ENCODE measurements at regions not wholly inside any gene's neighbourhood (a gene's known extent, or its start where the extent isn't known, plus 50 kb on each side); places are given as distances from the start of the nearest gene placed in this dataset.

DNA sequence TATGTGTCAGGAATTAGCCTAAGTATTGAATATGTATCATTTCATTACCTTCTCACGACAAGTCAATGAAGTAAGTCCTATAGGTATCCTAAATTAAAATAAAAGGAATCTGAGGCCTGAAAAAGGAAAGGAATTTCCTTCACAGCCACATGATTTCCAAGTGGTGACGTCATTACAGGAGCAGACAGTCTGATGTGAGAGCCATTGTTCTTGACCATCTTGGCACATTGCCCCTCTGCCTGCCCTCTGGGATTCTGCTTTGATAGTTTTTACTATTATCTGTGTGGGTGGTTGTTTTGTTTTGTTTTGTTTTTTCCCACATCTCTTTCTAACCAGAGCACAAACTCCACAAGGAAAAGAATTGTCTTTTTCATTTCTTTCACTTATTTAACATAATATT, 219.8 kb upstream of the UFL1 start:
- H3K27ac Mint-ChIP-seq = no peak overlapping the region

DNA sequence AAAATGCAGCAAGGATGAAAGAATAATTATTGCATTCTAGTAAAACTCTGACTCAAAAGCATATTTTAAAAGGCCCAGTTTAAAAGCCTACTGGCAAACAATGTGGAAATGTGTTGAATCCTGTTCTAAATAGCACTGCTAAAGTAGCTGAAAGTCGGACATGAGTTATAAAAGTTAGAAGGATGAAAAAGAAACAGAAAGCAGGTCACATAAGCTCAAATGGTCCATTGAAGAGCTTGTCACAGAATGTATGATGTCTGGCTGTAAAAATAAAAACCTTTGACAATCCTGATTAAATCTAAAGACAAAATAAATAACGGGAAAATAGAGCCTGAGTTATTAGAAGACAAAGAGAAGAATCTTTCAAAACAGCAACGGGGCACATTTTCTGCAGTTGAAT, 218.6 kb upstream of the UFL1 start:
- POLR2A ChIA-PET = no interaction called here
- no peak overlapping the region for H3K4me3 Mint-ChIP-seq
- H3K27ac Mint-ChIP-seq = no peak overlapping the region
- H3K27me3 Mint-ChIP-seq (ENCODE audit: low read depth) = no peaks in the 10 kb centered on the region
- no peaks in the 10 kb centered on the region for H3K36me3 Mint-ChIP-seq
- TF ChIP-seq, protein P1, sequence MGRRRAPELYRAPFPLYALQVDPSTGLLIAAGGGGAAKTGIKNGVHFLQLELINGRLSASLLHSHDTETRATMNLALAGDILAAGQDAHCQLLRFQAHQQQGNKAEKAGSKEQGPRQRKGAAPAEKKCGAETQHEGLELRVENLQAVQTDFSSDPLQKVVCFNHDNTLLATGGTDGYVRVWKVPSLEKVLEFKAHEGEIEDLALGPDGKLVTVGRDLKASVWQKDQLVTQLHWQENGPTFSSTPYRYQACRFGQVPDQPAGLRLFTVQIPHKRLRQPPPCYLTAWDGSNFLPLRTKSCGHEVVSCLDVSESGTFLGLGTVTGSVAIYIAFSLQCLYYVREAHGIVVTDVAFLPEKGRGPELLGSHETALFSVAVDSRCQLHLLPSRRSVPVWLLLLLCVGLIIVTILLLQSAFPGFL (CRISPR knock-in tag; IDR thresholded peaks at IDR 0.05; ENCODE audit: borderline replicate concordance) = no peak
- TF ChIP-seq MYBL2 (CRISPR knock-in tag; IDR thresholded peaks at IDR 0.05) (no peak), RELA (CRISPR knock-in tag; IDR thresholded peaks at IDR 0.05; ENCODE audit: borderline replicate concordance) (no peak), ZBTB43 (CRISPR knock-in tag; IDR thresholded peaks at IDR 0.05) (no peak), NR1H2 (CRISPR knock-in tag; IDR thresholded peaks at IDR 0.05) (no peak), KAT7 (CRISPR knock-in tag; IDR thresholded peaks at IDR 0.05; ENCODE audit: borderline replicate concordance) (no peak), ZNF263 (CRISPR knock-in tag; IDR thresholded peaks at IDR 0.05; ENCODE audit: low read depth) (no peak), SP1 (CRISPR knock-in tag; conservative IDR thresholded peaks at IDR 0.05) (no peak), FOXJ3 (CRISPR knock-in tag; IDR thresholded peaks at IDR 0.05; ENCODE audit: borderline replicate concordance) (no peak), ZNF423 (CRISPR knock-in tag; IDR thresholded peaks at IDR 0.05) (no peak), MXD4 (CRISPR knock-in tag; IDR thresholded peaks at IDR 0.05; ENCODE audit: borderline replicate concordance) (no peak), MAX (CRISPR knock-in tag; IDR thresholded peaks at IDR 0.05) (no peak)
- ATAC-seq (no peak), DNase-seq (ENCODE audit: low spot score) (no peak)
- CTCF ChIA-PET = no interaction called here
- 0 out of 2 replicates have a peak, but pooled peaks cover 3% of the 10 kb centered on the region for H3K9me3 Mint-ChIP-seq
- H3K4me1 Mint-ChIP-seq = peaks cover 43% of the 10 kb centered on the region

More for the DNA sequence above, 219.8 kb upstream of the UFL1 start:
- DNase-seq (ENCODE audit: low spot score) (no peak), ATAC-seq (no peak)
- TF ChIP-seq PRRX2 (CRISPR knock-in tag; IDR thresholded peaks at IDR 0.05) = no peak
- Mint-ChIP-seq H3K27me3 (ENCODE audit: low read depth) (no peaks in the 10 kb centered on the region), H3K36me3 (no peaks in the 10 kb centered on the region), H3K9me3 (peaks cover 4% of the 10 kb centered on the region), H3K4me3 (no peak overlapping the region), H3K4me1 (peaks cover 35% of the 10 kb centered on the region)
- ChIA-PET POLR2A (no interaction called here), CTCF (no interaction called here)

- peaks cover 11% of the 10 kb centered on the region for H3K36me3 Mint-ChIP-seq
- H3K9me3 Mint-ChIP-seq = peaks cover 17% of the 10 kb centered on the region
- peaks cover 49% of the 10 kb centered on the region for H3K4me1 Mint-ChIP-seq
- no peak overlapping the region for H3K27ac Mint-ChIP-seq
- DNase-seq (ENCODE audit: low spot score) (no peak), ATAC-seq (no peak)
- ChIA-PET CTCF (no interaction called here), POLR2A (no interaction called here)
- no peaks in the 10 kb centered on the region for H3K27me3 Mint-ChIP-seq (ENCODE audit: low read depth)
- no peak overlapping the region for H3K4me3 Mint-ChIP-seq
- TF ChIP-seq, protein P2, sequence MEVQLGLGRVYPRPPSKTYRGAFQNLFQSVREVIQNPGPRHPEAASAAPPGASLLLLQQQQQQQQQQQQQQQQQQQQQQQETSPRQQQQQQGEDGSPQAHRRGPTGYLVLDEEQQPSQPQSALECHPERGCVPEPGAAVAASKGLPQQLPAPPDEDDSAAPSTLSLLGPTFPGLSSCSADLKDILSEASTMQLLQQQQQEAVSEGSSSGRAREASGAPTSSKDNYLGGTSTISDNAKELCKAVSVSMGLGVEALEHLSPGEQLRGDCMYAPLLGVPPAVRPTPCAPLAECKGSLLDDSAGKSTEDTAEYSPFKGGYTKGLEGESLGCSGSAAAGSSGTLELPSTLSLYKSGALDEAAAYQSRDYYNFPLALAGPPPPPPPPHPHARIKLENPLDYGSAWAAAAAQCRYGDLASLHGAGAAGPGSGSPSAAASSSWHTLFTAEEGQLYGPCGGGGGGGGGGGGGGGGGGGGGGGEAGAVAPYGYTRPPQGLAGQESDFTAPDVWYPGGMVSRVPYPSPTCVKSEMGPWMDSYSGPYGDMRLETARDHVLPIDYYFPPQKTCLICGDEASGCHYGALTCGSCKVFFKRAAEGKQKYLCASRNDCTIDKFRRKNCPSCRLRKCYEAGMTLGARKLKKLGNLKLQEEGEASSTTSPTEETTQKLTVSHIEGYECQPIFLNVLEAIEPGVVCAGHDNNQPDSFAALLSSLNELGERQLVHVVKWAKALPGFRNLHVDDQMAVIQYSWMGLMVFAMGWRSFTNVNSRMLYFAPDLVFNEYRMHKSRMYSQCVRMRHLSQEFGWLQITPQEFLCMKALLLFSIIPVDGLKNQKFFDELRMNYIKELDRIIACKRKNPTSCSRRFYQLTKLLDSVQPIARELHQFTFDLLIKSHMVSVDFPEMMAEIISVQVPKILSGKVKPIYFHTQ (CRISPR knock-in tag; IDR thresholded peaks at IDR 0.05) = no peak
- TF ChIP-seq, protein P3, sequence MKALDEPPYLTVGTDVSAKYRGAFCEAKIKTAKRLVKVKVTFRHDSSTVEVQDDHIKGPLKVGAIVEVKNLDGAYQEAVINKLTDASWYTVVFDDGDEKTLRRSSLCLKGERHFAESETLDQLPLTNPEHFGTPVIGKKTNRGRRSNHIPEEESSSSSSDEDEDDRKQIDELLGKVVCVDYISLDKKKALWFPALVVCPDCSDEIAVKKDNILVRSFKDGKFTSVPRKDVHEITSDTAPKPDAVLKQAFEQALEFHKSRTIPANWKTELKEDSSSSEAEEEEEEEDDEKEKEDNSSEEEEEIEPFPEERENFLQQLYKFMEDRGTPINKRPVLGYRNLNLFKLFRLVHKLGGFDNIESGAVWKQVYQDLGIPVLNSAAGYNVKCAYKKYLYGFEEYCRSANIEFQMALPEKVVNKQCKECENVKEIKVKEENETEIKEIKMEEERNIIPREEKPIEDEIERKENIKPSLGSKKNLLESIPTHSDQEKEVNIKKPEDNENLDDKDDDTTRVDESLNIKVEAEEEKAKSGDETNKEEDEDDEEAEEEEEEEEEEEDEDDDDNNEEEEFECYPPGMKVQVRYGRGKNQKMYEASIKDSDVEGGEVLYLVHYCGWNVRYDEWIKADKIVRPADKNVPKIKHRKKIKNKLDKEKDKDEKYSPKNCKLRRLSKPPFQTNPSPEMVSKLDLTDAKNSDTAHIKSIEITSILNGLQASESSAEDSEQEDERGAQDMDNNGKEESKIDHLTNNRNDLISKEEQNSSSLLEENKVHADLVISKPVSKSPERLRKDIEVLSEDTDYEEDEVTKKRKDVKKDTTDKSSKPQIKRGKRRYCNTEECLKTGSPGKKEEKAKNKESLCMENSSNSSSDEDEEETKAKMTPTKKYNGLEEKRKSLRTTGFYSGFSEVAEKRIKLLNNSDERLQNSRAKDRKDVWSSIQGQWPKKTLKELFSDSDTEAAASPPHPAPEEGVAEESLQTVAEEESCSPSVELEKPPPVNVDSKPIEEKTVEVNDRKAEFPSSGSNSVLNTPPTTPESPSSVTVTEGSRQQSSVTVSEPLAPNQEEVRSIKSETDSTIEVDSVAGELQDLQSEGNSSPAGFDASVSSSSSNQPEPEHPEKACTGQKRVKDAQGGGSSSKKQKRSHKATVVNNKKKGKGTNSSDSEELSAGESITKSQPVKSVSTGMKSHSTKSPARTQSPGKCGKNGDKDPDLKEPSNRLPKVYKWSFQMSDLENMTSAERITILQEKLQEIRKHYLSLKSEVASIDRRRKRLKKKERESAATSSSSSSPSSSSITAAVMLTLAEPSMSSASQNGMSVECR (CRISPR knock-in tag; IDR thresholded peaks at IDR 0.05; ENCODE audit: borderline replicate concordance) = no peak
- TF ChIP-seq ZNF121 (CRISPR knock-in tag; IDR thresholded peaks at IDR 0.05) = no peak
- TF ChIP-seq, protein P4, sequence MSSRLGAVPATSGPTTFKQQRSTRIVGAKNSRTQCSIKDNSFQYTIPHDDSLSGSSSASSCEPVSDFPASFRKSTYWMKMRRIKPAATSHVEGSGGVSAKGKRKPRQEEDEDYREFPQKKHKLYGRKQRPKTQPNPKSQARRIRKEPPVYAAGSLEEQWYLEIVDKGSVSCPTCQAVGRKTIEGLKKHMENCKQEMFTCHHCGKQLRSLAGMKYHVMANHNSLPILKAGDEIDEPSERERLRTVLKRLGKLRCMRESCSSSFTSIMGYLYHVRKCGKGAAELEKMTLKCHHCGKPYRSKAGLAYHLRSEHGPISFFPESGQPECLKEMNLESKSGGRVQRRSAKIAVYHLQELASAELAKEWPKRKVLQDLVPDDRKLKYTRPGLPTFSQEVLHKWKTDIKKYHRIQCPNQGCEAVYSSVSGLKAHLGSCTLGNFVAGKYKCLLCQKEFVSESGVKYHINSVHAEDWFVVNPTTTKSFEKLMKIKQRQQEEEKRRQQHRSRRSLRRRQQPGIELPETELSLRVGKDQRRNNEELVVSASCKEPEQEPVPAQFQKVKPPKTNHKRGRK (CRISPR knock-in tag; IDR thresholded peaks at IDR 0.05; ENCODE audit: borderline replicate concordance) = no peak
- TF ChIP-seq ATF1 (CRISPR knock-in tag; IDR thresholded peaks at IDR 0.05) = no peak
- TF ChIP-seq NR2C2 (CRISPR knock-in tag; IDR thresholded peaks at IDR 0.05) = no peak
- TF ChIP-seq ELF4 (CRISPR knock-in tag; IDR thresholded peaks at IDR 0.05; ENCODE audit: low read depth) = no peak
- no peak for TF ChIP-seq ETV6 (CRISPR knock-in tag; IDR thresholded peaks at IDR 0.05)
- no peak for TF ChIP-seq TEAD1 (CRISPR knock-in tag; IDR thresholded peaks at IDR 0.05)
These were observed 216.6 kb upstream of the UFL1 start for GRCh38 chr6:96304997-96305396.

Data from WTC11 (cell line).